ENCODE measurements at regions not wholly inside any gene's neighbourhood (a gene's known extent, or its start where the extent isn't known, plus 50 kb on each side); places are given as distances from the start of the nearest gene placed in this dataset.

- TF ChIP-seq POLR2A (IDR thresholded peaks at IDR 0.05; ENCODE audit: borderline replicate concordance, extremely low read depth, insufficient read depth, insufficient read length) (no peak), CTCF (IDR thresholded peaks at IDR 0.05 in 2 of 3, conservative IDR thresholded peaks at IDR 0.05 in 1 of 3; ENCODE audit: borderline replicate concordance in 1 of 3, insufficient read depth in 1 of 3, low read depth in 2 of 3, low read length in 2 of 3) (no peak), SIN3A (IDR thresholded peaks at IDR 0.05; ENCODE audit: low read depth) (no peak), EZH2 (IDR thresholded peaks at IDR 0.05) (no peak), REST (IDR thresholded peaks at IDR 0.05; ENCODE audit: low read depth) (no peak)
These were observed 264.2 kb downstream of the C1D start for GRCh38 chr2:67798541-67799160.

Data from HCT116 (cell line).